CD4-positive, alpha-beta memory T cell (primary cell): ENCODE measurements at regions not wholly inside any gene's neighbourhood (a gene's known extent, or its start where the extent isn't known, plus 50 kb on each side); places are given as distances from the start of the nearest gene placed in this dataset.

Source experiments
- CTCF ChIA-PET: fragments of 350-600 bp; sonication (Branson Sonifier 250); formaldehyde crosslinking; loops from one replicate; lab custom pipeline; 2021; ENCODE audit warnings: inconsistent platforms; ENCODE audit not compliant: partially characterized antibody; lab: Charles Lee
- POLR2A ChIA-PET: fragments of 350-600 bp; sonication (Branson Sonifier 250); formaldehyde crosslinking; loops from one replicate; lab custom pipeline; 2021; ENCODE audit not compliant: partially characterized antibody; lab: Charles Lee
- DNase-seq, 5 donors: peaks; one replicate each; pipeline versions ENCODE4 v3.0.0 to v3.0.0-alpha.2; 2020 to 2022; ENCODE audit warnings: mixed read lengths in 1 of 5
- H3K27ac ChIP-seq: one replicate; pipeline ENCODE4 v1.7.0; 2013; ENCODE audit warnings: low read depth, low read length
- H3K27me3 ChIP-seq: 2 replicates; pipeline ENCODE4 v1.7.0; 2013; ENCODE audit warnings: mild to moderate bottlenecking, low read length, moderate library complexity; ENCODE audit not compliant: insufficient read depth
- H3K36me3 ChIP-seq: 2 replicates; pipeline ENCODE4 v1.7.0; 2013; ENCODE audit warnings: mild to moderate bottlenecking, low read length, moderate library complexity; ENCODE audit not compliant: insufficient read depth
- H3K4me1 ChIP-seq: 2 replicates; pipeline ENCODE4 v1.7.0; 2013; ENCODE audit warnings: mild to moderate bottlenecking, low read length, moderate library complexity; ENCODE audit not compliant: insufficient read depth
- H3K4me3 ChIP-seq, 2 donors: one replicate each; pipeline ENCODE4 v1.7.0; 2013; ENCODE audit warnings: low read length in 2 of 2, mild to moderate bottlenecking in 1 of 2
- H3K9me3 ChIP-seq, 2 donors: one replicate each; pipeline ENCODE4 v1.7.0; 2013; ENCODE audit warnings: low read length in 2 of 2, control low read depth in 1 of 2; ENCODE audit not compliant: control insufficient read depth in 1 of 2
- H3K27ac Mint-ChIP-seq, 7 donors: one replicate each; pipeline ENCODE4 v1.8.0; 2020 to 2021; ENCODE audit warnings: mixed read lengths in 7 of 7, mild to moderate bottlenecking in 6 of 7, inconsistent platforms in 3 of 7, moderate library complexity in 3 of 7
- H3K27me3 Mint-ChIP-seq, 2 donors: one replicate each; pipeline ENCODE4 v1.8.0; 2020 to 2021; ENCODE audit warnings: mixed read lengths in 2 of 2
- H3K36me3 Mint-ChIP-seq, 2 donors: one replicate each; pipeline ENCODE4 v1.8.0; 2020 to 2021; ENCODE audit warnings: mixed read lengths in 2 of 2, inconsistent platforms in 1 of 2, mild to moderate bottlenecking in 1 of 2
- H3K4me1 Mint-ChIP-seq, 4 donors: one replicate each; pipeline ENCODE4 v1.8.0; 2020 to 2021; ENCODE audit warnings: mixed read lengths in 4 of 4, mild to moderate bottlenecking in 1 of 4
- H3K4me3 Mint-ChIP-seq, 8 donors: one replicate each; pipeline ENCODE4 v1.8.0; 2020 to 2021; ENCODE audit warnings: mixed read lengths in 8 of 8, mild to moderate bottlenecking in 7 of 8, moderate library complexity in 6 of 8, inconsistent platforms in 3 of 8
- H3K9me3 Mint-ChIP-seq, 8 donors: one replicate each; pipeline ENCODE4 v1.8.0; 2020 to 2021; ENCODE audit warnings: mixed read lengths in 8 of 8, mild to moderate bottlenecking in 5 of 8, inconsistent platforms in 3 of 8, moderate library complexity in 1 of 8
- intact Hi-C: fragments of 100-400 bp; cut with micrococcal nuclease; formaldehyde crosslinking; loops from one replicate; pipeline ENCODE4 v1.15.1; 2023

DNA sequence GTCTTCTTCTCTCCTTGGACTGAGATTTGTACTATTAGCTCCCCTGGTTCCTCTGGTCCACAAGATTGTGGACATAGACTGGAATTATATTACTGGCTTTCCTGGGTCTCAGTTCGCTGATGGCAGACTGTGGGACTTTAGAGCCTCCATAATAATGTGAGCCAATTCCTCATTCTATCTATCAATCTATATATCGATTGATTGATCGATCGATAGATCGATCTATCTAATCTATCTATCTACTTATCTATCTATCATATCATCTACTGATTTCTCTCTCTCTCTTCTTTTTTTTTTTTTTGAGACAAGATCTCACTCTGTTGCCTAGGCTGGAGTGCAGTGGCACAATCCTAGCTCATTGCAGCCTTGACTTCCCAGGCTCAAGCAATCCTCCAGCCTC is 51.5 kb upstream of the DDR1 start:
- Mint-ChIP-seq H3K4me3 (peak overlapping the region in 5 of 8 donors; percentile 14 to 63 (median 25)), H3K36me3 (peaks cover 8 to 17% of the 10 kb centered on the region in 2 donors), H3K27ac (peak overlapping the region in 6 of 7 donors; percentile 1 to 78 (median 48)), H3K27me3 (no peaks in the 10 kb centered on the region), H3K4me1 (peaks cover 44 to 73% (median 57%) of the 10 kb centered on the region in 4 donors), H3K9me3 (no peaks in the 10 kb centered on the region)
- CTCF ChIA-PET, result interaction anchor here (1.0 to 11.0 kb wide), 3 partner anchors 25 to 102 kb away, joined by 3 to 262 read pairs (median 6); partner anchors contain the start of gene DDR1
- POLR2A ChIA-PET, result interaction anchor here (0.7 to 2.0 kb wide), 3 partner anchors 12 to 215 kb away, joined by 3 to 6 read pairs (median 3); partner anchors contain the start of gene MRPS18B
- DNase-seq, result no peak
- no peaks in the 10 kb centered on the region for H3K36me3 ChIP-seq
- H3K4me1 ChIP-seq, result peaks cover 52% of the 10 kb centered on the region
- no peak overlapping the region for H3K27ac ChIP-seq
- H3K27me3 ChIP-seq, result no peaks in the 10 kb centered on the region
- intact Hi-C loops, result no loop called here
- H3K9me3 ChIP-seq, result no peaks in the 10 kb centered on the region
- H3K4me3 ChIP-seq, result no peak overlapping the region

DNA sequence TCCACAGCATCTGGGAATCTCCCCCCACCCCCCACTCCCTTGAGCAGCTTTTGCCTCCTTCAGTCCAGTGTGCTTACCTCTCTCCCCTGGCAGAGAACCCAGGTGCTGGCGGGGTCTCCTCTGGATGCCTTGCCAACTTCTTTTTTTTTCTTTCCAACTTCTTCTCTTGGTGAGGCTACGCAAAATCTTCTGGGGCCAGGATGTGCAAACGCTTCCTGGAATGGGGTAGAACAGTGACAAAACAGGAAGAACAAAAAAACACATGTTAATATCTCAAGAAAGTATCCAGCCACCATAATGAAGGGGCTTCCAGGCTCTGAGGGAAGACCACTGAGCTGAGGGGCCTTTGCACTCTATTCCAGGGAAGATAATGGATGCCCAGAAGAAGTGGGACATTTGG is 53.9 kb upstream of the DDR1 start:
- no peaks in the 10 kb centered on the region for H3K9me3 ChIP-seq
- intact Hi-C loops, result no loop called here
- Mint-ChIP-seq H3K27me3 (no peaks in the 10 kb centered on the region), H3K4me3 (peak overlapping the region; percentile 91 to 98 (median 94)), H3K36me3 (peaks cover 13 to 28% of the 10 kb centered on the region in 2 donors), H3K4me1 (peaks cover 58 to 94% (median 72%) of the 10 kb centered on the region in 4 donors), H3K9me3 (no peaks in the 10 kb centered on the region), H3K27ac (peak overlapping the region; percentile 72 to 99 (median 95))
- peak in 1 of 5 donors; percentile 23 for DNase-seq
- no peaks in the 10 kb centered on the region for H3K27me3 ChIP-seq
- H3K27ac ChIP-seq, result peak overlapping the region; percentile 70
- ChIA-PET POLR2A (interaction anchor here (0.7 to 4.7 kb wide), 18 partner anchors 10 to 439 kb away, joined by 3 to 35 read pairs (median 6); partner anchors contain the start of genes DDR1, FLOT1, GTF2H4 and IER3), CTCF (interaction anchor here (0.6 to 11.0 kb wide), 18 partner anchors 9 to 285 kb away, joined by 3 to 262 read pairs (median 5); partner anchors contain the start of genes DDR1, IER3 and VARS2)
- no peaks in the 10 kb centered on the region for H3K36me3 ChIP-seq
- H3K4me3 ChIP-seq, result peak overlapping the region; percentile 68 to 88
- peaks cover 74% of the 10 kb centered on the region for H3K4me1 ChIP-seq

DNA sequence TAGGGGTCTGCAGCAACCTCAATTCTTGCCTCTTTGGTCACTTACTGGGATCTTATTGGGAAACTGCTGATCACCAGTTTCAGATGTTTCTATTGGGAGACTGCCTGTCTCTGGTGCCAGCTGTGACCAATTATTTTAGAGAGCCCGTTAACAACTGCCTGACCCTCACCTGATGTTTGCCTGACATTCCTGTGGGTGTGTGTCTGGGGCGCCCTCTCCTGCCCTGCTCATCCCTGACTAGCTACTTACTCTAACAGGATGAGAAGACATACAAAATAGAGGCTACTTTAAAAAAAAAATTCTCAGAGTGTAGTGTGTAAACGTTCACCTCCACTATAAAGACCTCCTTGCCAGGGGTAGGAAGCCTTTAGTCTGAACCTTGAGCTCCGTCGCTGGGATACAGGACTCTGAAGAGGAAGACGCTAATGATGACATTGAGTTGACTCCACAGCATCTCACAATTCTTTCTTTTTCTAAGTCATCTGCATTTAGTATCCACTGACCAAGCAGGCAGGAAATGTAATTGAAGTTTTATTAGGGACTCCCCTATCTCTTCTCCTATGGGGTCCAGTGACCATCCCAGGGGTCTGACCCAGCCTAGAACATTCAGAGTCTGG is 54.6 kb upstream of the DDR1 start:
- POLR2A ChIA-PET, result interaction anchor here (0.7 to 4.7 kb wide), 17 partner anchors 9 to 439 kb away, joined by 3 to 35 read pairs (median 6); partner anchors contain the start of genes DDR1, FLOT1, GTF2H4 and IER3
- no peaks in the 10 kb centered on the region for H3K9me3 ChIP-seq
- peak overlapping the region; percentile 68 to 88 for H3K4me3 ChIP-seq
- Mint-ChIP-seq H3K27me3 (no peaks in the 10 kb centered on the region), H3K4me1 (peaks cover 55 to 92% (median 69%) of the 10 kb centered on the region in 4 donors), H3K36me3 (peaks cover 14 to 30% of the 10 kb centered on the region in 2 donors), H3K4me3 (peak overlapping the region; percentile 91 to 98 (median 94)), H3K27ac (peak overlapping the region; percentile 72 to 99 (median 95)), H3K9me3 (no peaks in the 10 kb centered on the region)
- CTCF ChIA-PET, result interaction anchor here (0.6 to 11.0 kb wide), 29 partner anchors 9 to 288 kb away, joined by 3 to 262 read pairs (median 4); partner anchors contain the start of genes DDR1, FLOT1, IER3 and VARS2
- DNase-seq, result no peak
- peak overlapping the region; percentile 70 for H3K27ac ChIP-seq
- H3K27me3 ChIP-seq, result no peaks in the 10 kb centered on the region
- peaks cover 74% of the 10 kb centered on the region for H3K4me1 ChIP-seq
- intact Hi-C loops, result no loop called here
- no peaks in the 10 kb centered on the region for H3K36me3 ChIP-seq

GRCh38 chr6:30829033-30829432 is 55.3 kb upstream of the DDR1 start:
- H3K27ac ChIP-seq, result peak overlapping the region; percentile 70
- no peaks in the 10 kb centered on the region for H3K9me3 ChIP-seq

DNA sequence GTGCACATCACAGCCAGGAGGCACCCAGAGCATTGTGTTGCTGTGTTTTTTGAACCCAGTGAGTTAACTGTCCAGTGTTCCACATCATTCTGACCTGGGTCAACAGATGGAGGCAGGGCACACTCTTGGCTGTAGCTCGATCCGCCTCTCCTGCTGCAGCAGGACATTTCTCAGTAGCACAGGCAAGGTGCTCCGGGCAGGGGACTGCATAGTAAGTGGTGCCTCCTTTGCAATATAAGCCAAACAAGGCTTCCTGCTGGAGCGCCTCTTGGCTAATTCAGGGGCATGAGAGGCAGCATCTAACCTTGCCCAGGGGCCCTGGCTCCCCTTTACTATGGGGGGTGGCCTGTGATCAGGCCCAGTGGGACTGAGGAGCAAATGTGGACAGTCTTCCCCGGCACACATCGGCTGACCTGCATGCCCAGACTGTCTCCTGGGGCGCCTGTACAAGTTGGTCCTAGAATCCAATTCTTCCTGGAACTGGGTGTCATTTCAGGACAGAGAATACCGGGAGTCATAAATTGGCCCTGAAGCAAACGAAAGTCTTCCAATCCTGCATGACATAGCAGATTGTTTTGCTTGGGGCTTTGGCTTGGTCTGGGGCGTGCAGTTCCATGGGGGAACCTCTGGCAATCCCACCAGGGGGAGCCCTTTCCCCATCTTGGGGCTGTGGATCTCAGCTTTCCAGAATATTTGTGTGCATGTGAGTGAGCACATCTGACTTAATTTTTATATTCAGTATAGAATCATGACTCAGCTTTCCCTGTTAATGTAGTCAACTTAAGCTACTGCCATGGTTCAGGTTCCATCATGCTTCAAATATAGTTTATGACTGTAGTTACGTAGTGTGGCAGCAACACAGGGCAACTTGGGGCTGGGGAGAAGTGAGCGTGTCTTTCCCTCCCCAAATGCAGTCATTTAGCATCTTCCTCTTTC is 56.0 kb upstream of the DDR1 start:
- CTCF ChIA-PET, result interaction anchor here (0.6 to 11.0 kb wide), 38 partner anchors 8 to 299 kb away, joined by 3 to 262 read pairs (median 5); partner anchors contain the start of genes DDR1, IER3 and VARS2

More at GRCh38 chr6:30829033-30829432, 55.3 kb upstream of the DDR1 start:
- H3K4me3 Mint-ChIP-seq, result peak overlapping the region; percentile 91 to 98 (median 94)
- peaks cover 20 to 37% of the 10 kb centered on the region in 2 donors for H3K36me3 Mint-ChIP-seq
- no peak for DNase-seq
- Histone ChIP-seq H3K27me3 (no peaks in the 10 kb centered on the region), H3K4me3 (peak overlapping the region; percentile 68 to 88), H3K36me3 (no peaks in the 10 kb centered on the region), H3K4me1 (peaks cover 72% of the 10 kb centered on the region)
- H3K27me3 Mint-ChIP-seq, result no peaks in the 10 kb centered on the region
- ChIA-PET POLR2A (interaction anchor here (0.9 to 4.7 kb wide), 9 partner anchors 8 to 258 kb away, joined by 3 to 35 read pairs (median 5); partner anchors contain the start of genes DDR1, FLOT1, GTF2H4 and IER3), CTCF (interaction anchor here (0.6 to 11.0 kb wide), 35 partner anchors 8 to 287 kb away, joined by 3 to 262 read pairs (median 4); partner anchors contain the start of genes DDR1, FLOT1, IER3 and VARS2)
- peak overlapping the region; percentile 72 to 99 (median 95) for H3K27ac Mint-ChIP-seq
- intact Hi-C loops, result no loop called here
- H3K4me1 Mint-ChIP-seq, result peaks cover 53 to 92% (median 70%) of the 10 kb centered on the region in 4 donors
- H3K9me3 Mint-ChIP-seq, result no peaks in the 10 kb centered on the region

GRCh38 chr6:30826961-30827342 is 57.4 kb upstream of the DDR1 start:
- CTCF ChIA-PET, result interaction anchor here (0.9 to 11.0 kb wide), 15 partner anchors 14 to 261 kb away, joined by 3 to 262 read pairs (median 7); partner anchors contain the start of genes DDR1, IER3 and VARS2
- intact Hi-C loops, result no loop called here
- Mint-ChIP-seq H3K4me3 (peak overlapping the region; percentile 20 to 93 (median 50)), H3K27me3 (no peaks in the 10 kb centered on the region), H3K36me3 (peaks cover 29 to 51% of the 10 kb centered on the region in 2 donors), H3K9me3 (no peaks in the 10 kb centered on the region), H3K27ac (peak overlapping the region; percentile 32 to 93 (median 71)), H3K4me1 (peaks cover 58 to 95% (median 75%) of the 10 kb centered on the region in 4 donors)
- POLR2A ChIA-PET, result no interaction called here
- no peak overlapping the region for H3K4me3 ChIP-seq
- H3K9me3 ChIP-seq, result no peaks in the 10 kb centered on the region
- H3K27ac ChIP-seq, result peak overlapping the region; percentile 24
- H3K27me3 ChIP-seq, result no peaks in the 10 kb centered on the region
- peaks cover 87% of the 10 kb centered on the region for H3K4me1 ChIP-seq
- DNase-seq, result no peak
- H3K36me3 ChIP-seq, result peaks cover 4% of the 10 kb centered on the region

More for the DNA sequence above, 56.0 kb upstream of the DDR1 start:
- Mint-ChIP-seq H3K4me3 (peak overlapping the region; percentile 91 to 98 (median 94)), H3K27ac (peak overlapping the region; percentile 72 to 99 (median 95)), H3K4me1 (peaks cover 56 to 93% (median 72%) of the 10 kb centered on the region in 4 donors), H3K9me3 (no peaks in the 10 kb centered on the region), H3K27me3 (no peaks in the 10 kb centered on the region), H3K36me3 (peaks cover 24 to 44% of the 10 kb centered on the region in 2 donors)
- POLR2A ChIA-PET, result interaction anchor here (0.9 to 4.7 kb wide), 5 partner anchors 17 to 259 kb away, joined by 4 to 35 read pairs (median 4); partner anchors contain the start of genes FLOT1, IER3 and VARS2
- no peaks in the 10 kb centered on the region for H3K27me3 ChIP-seq
- intact Hi-C loops, result loop anchor here (1.0 kb wide), 4 partner anchors 49 to 259 kb away; partner anchors contain the start of genes IER3 and VARS2
- peaks cover 4% of the 10 kb centered on the region for H3K36me3 ChIP-seq
- H3K4me3 ChIP-seq, result peak overlapping the region; percentile 68 to 88
- H3K9me3 ChIP-seq, result no peaks in the 10 kb centered on the region
- H3K27ac ChIP-seq, result peak overlapping the region; percentile 70
- DNase-seq, result peak; percentile 71 to 77 (median 73)
- peaks cover 78% of the 10 kb centered on the region for H3K4me1 ChIP-seq
